GM18861 (cell line): ENCODE measurements at regions not wholly inside any gene's neighbourhood (a gene's known extent, or its start where the extent isn't known, plus 50 kb on each side); places are given as distances from the start of the nearest gene placed in this dataset.

Experiments used
- ATAC-seq: cut with Tn5 transposase; IDR thresholded peaks from one replicate; pipeline ENCODE4 v1.9.1; 2021; ENCODE audit not compliant: unreplicated experiment

DNA sequence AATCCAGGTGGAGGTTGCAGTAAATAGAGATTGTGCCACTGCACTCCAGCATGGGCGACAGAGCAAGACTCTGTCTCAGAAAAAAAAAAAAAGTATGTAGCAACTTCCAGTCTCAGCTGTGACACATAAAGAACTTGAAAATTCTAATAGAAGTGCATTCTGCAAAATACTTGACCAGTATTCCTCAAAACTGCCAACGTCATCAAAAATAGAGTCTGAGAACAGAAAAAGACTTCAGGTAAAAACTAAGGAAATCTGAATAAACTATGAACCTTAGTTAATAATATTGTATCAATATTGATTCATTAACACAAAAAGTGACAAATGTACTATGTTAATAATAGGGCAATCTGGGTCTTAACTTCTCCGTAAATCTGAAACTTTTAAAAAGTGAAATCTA is 76.7 kb upstream of the WDR75 start:
- no peak for ATAC-seq

DNA sequence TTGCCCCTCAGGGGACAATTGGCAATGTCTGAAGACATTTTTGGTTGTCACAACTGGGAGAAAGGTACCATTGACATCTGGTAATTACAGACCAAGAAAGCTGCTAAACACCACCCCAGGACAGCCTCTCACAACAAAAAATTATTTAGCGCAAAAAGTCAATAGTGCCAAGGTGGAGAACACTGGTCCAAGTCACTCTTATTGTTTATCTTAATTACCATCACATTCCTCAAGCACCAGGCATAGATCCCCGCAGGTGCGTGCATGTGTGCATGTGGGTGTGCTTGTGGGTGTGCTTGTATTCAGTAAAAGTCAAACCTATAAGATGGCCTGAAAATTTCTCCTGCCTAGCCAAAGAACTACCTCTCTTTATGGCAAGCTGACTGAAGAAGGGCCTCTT is 74.9 kb upstream of the WDR75 start:
- ATAC-seq, result no peak

DNA sequence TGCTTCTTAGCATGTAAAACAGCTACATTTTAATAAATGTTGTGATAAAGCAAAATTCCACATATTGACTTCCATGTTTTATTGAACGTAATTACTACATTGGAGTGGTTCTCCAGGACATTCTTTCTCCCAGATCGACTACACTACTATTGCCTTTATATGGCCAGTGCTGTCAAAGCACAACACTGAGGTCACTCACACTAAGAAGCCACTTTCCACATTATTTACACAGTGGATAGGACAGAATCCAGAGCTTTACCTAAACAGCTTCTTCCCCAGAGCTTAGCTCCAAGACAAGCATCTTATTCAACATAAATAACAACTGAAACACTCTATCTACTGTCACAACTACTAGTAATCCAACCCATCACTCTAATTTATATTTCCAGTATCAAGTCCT is 73.9 kb upstream of the WDR75 start:
- ATAC-seq, result no peak

DNA sequence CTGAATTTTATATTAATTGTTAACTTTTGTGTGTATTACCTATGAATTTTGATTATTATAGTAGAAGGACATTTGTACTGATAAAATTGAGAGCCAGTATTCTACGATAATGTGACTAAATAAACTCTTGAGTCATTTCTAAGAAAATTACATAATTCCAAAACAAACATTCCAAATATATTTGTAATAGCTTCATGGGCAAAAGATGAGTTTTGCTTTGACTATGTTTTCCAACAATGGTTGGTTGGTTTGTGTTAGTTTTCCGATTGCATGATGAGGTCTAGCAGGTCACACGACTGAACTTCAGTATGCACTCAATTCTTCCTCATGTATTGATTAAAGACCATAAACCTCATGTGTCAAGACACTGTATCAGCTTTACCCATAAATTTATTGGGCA is 71.7 kb upstream of the WDR75 start:
- no peak for ATAC-seq

DNA sequence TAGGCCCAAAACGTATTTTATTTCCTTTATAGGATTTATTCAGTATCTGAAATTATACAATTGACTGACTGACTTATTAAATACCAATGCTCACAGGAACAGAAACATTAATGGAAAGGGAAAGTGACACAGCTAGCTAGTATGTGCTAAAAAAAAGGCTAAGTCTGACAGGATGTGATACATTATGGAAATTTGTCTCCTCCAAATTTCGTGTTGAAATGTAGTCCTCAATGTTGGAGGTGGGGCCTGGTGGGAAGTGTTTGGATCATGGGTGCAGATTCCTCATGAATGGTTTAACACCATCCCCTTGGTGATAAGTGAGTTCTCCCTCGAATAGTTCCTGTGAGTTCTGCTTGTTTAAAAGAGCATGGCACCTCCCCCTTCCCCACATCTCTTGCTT is 70.6 kb upstream of the WDR75 start:
- ATAC-seq, result no peak

DNA sequence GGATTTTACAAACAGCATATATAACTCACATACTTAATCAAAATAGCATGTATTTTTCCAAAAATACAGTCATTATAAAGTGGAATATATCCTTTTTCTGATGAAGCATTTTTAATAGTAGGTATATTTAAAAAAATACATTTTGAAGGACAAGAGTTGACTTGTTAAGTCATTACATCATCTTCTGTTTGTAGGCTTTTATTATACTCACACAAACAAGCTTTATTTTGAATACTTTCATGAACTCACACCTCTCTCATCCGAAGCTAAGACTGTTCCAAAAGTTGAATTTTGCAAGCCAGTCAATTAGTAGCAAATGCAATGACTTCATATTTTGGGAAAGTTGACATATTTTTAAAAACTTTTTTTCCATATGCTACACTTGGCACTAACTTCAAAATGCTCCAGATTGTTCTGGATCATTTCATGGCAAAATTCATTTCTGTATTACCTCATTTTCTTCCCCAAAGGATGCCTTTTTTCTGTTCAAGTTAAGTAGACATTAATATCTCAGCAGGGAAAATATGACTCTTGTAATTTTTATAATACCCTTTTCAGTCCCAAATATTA is 68.5 kb upstream of the WDR75 start:
- ATAC-seq, result no peak

DNA sequence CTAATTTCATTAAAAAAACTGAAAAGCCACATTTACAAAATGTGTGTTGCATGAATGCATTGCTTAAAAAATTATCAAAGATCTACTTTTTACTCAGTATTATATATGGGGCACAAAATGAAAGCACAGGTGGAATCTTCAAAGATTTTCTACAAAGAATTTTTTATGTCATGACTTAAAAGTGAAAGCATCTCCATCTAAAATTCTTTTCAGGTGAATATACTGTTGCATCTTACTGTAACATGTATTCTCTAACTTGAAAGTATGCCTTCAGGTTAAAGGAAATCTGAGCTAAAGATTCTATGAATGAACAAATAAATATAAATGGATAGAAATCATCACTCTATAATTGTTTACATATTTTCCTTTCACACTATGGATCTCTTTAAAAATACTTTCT is 66.8 kb upstream of the WDR75 start:
- ATAC-seq, result no peak

DNA sequence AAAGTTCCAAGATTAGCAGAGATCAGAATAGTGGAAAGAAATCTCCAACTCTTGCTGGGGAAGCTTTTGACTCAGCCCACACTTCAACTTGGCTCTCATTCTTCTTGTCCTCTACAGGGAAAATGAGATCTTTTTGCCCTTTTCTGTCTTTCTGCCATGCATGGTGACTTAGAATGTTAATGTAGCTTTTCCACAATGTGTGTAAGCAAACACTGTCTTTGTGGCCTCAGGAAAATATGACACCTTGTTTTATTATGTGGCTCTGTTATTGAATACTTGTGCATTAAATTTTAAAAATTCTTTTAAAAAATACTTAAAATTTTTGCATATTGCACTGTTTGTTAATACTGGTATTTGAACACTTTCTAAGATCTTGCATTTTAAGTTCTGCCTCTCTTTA is 65.4 kb upstream of the WDR75 start:
- no peak for ATAC-seq

DNA sequence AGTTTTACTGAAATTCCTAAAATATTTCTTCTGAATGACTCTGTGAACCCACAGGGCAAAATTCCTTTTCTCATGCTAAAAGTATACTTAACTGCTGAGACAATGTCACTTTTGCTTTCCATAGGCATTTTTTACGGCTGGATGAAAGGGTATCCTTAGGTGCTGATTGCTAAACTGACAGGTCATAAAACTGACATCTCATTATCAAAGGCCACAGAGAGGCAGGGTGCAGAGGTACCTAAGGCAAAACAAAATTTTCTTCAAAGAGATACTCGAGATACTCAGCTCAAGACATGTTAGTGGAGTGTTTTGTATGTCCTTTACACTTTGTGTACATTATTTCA is 62.0 kb upstream of the WDR75 start:
- no peak for ATAC-seq

DNA sequence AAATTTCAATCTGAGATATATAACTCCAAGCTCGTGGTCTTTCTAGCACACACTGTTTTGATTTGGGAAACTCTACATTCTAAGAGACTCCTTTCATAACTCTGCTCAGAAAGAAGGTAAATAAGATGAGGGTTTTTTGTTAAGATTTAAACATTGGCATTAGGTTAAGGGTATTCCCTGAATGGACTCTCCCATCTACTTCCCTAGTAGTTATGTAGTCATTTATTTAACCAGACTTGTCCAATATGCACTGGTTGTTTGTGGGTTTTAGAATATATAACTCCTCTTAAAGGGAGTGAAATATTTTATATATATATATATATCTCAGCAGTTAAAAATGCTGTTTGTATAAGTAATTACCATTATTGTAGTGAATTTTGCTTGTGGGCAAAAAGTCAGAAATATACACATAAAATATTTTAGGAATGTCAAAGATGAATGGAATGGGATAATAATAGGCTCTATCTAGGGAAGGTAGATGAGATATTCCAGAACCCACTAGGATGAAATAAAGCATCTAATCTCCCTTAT is 61.5 kb upstream of the WDR75 start:
- ATAC-seq, result no peak

DNA sequence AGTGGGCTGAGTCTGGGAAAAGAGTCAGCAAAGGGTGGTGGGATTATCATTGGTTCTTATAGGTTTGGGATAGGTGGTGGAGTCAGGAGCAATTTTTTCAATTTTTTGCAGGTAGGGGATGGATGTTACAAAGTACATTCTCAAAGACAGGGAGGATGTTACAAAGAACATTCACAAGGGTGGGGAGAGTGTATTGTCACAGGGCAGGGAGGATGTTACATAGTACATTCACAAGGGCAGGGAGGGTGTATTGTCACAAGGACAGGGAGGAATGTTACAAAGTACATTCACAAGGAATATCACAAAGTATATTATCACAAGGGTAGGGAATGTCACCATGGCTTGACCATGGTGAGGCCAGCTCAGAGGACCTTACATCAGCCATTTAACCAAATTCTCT is 58.6 kb upstream of the WDR75 start:
- no peak for ATAC-seq

DNA sequence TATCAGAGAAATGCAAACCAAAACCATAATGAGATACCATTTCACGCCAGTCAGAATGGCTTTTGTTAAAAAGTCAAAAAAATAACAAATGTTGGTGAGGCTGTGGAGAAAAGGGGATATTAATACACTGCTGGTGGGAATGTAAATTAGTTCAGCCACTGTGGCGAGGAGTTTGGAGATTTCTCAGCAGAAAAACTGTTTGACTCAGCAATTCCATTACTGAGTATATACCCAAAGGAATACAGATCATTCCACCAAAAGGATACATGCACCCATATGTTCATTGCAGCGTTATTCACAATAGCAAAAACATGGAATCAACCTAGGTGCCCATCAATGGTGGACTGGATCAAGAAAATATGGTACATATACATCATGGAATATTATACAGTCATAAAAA is 54.5 kb upstream of the WDR75 start:
- no peak for ATAC-seq

DNA sequence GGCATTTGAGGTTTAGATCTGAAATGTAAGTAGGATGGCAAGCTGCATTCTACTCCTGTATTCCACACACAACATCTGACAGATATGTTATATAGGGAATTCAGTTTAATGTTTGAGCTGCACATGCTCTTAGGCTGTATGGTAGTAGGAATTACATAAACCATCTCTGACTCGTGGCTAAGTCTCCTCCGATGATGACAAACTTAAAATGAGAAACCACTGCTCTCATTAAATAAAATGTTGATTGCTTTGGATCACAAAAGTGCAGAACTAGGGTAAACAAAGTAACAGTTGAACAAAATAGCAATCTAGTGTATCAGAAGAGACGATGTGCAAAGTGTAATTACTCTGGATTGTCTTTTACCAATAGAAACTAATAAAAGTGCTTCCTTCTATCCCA is 50.1 kb upstream of the WDR75 start:
- no peak for ATAC-seq
